Cardiac muscle cell (in vitro differentiated cells and primary cell): ENCODE measurements at regions not wholly inside any gene's neighbourhood (a gene's known extent, or its start where the extent isn't known, plus 50 kb on each side); places are given as distances from the start of the nearest gene placed in this dataset.

Source experiments
- DNase-seq, 2 donors: peaks; one replicate each; pipeline versions ENCODE4 v3.0.0 to v3.0.0-alpha.2; 2010 to 2017; ENCODE audit warnings: low read depth in 1 of 2, low spot score in 1 of 2
- H3K27ac ChIP-seq: fragments of 200-600 bp; sonication (generic); 2 replicates; pipeline ENCODE4 v1.5.1; 2016
- H3K27me3 ChIP-seq: fragments of 200-600 bp; sonication (generic); 2 replicates; pipeline ENCODE4 v1.6.0; 2016; ENCODE audit warnings: control low read depth
- H3K36me3 ChIP-seq: fragments of 200-600 bp; sonication (generic); 2 replicates; pipeline ENCODE4 v1.5.1; 2016; ENCODE audit warnings: control low read depth
- H3K4me1 ChIP-seq: fragments of 200-600 bp; sonication (generic); 2 replicates; pipeline ENCODE4 v1.8.1; 2017; ENCODE audit warnings: low read depth, mild to moderate bottlenecking, mixed run types
- H3K4me3 ChIP-seq: fragments of 200-600 bp; sonication (generic); 2 replicates; pipeline ENCODE4 v1.5.1; 2016; ENCODE audit warnings: mild to moderate bottlenecking
- H3K9me3 ChIP-seq: fragments of 200-600 bp; sonication (generic); 2 replicates; pipeline ENCODE4 v1.5.1; 2017; ENCODE audit warnings: low read depth, mild to moderate bottlenecking, control low read depth
- CTCF ChIP-seq: IDR thresholded peaks from 2 replicates; pipeline ENCODE4 v1.5.1; 2012; ENCODE audit warnings: low read depth, mild to moderate bottlenecking, low read length

GRCh38 chr17:77884967-77885641 is 73.4 kb upstream of the TNRC6C start:
- peaks cover 8% of the 10 kb centered on the region for H3K4me1 ChIP-seq
- DNase-seq: no peak
- H3K36me3 ChIP-seq: no peaks in the 10 kb centered on the region
- peaks cover 35% of the 10 kb centered on the region for H3K27me3 ChIP-seq
- no peak overlapping the region for H3K4me3 ChIP-seq
- no peak for TF ChIP-seq CTCF
- H3K27ac ChIP-seq: no peak overlapping the region
- H3K9me3 ChIP-seq: no peaks in the 10 kb centered on the region

DNA sequence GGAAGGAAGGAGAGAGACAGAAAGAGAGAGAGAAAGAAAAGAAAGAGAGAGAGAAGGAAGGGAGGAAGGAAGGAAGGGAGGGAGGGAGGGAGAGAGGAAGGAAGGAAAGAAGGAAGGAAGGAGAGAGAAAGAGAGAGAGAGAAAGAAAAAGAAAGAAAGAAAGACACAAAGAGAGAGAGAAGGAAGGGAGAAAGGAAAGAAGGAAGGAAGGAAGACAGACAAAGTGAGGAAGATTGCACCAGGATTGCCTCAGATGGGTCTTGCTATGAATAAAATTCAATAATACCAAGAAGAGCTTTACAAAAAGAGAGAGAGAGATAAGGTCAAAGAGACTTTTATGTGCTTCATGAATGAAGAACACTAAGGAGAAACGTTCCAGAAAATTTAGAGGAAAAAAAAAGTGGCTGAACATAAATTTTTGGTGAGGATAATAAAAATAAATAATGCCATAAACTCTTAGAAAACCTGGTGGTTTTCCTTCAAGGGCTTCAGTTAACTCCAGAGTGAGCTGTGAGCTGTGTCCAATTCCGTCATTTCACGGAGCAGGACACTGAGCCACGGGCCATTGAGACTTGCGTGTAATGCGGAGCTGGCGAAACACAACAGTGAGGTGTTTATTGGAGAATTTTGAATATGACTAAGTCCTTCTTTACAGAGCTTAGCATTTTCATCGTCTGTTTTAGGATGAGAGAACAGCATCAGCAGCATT is 72.7 kb upstream of the TNRC6C start:
- no peak for TF ChIP-seq CTCF
- H3K9me3 ChIP-seq: no peaks in the 10 kb centered on the region
- H3K4me1 ChIP-seq: peaks cover 8% of the 10 kb centered on the region
- no peak overlapping the region for H3K4me3 ChIP-seq
- no peak for DNase-seq
- H3K27ac ChIP-seq: no peak overlapping the region
- peaks cover 35% of the 10 kb centered on the region for H3K27me3 ChIP-seq
- H3K36me3 ChIP-seq: no peaks in the 10 kb centered on the region

DNA sequence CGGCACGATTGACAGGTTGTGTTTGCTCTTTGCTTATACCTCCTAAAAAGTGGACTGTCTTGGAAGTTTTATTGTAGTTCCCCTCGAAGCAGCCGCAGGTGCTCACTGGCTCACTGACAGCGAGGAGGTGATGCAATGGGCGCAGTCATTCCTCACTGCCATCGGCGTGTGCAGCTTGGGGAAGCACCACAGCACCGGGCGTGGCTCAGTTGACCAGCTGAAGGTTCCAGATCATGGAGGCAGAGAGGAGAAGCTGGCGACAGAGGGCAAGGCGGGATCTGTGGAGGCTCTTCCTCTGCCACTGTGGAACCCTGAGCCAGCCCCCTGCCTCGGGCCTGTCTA is 72.1 kb upstream of the TNRC6C start:
- TF ChIP-seq CTCF: no peak
- Histone ChIP-seq H3K9me3 (no peaks in the 10 kb centered on the region), H3K36me3 (no peaks in the 10 kb centered on the region), H3K4me1 (peaks cover 8% of the 10 kb centered on the region), H3K27me3 (peaks cover 35% of the 10 kb centered on the region), H3K4me3 (no peak overlapping the region), H3K27ac (no peak overlapping the region)
- no peak for DNase-seq

DNA sequence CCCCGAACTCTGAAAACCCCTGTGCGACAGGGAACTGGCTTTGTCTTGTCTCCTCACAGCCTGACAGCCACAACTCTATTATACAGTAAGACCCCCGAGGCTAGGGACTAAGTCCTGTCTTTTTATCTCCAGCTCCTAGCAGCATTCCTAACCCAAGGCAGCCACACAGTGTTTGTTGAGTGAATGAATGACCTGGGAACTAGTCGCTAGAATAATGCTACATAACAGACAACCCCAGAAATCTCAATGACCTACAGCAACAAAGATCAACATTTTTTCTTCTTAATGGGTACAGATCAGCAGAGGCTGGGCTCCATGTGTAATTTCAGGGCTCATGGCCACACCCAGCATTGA is 71.4 kb upstream of the TNRC6C start:
- Histone ChIP-seq H3K36me3 (no peaks in the 10 kb centered on the region), H3K9me3 (no peaks in the 10 kb centered on the region), H3K4me1 (peaks cover 8% of the 10 kb centered on the region), H3K27me3 (peaks cover 35% of the 10 kb centered on the region), H3K27ac (no peak overlapping the region), H3K4me3 (peak overlapping the region; percentile 37)
- no peak for DNase-seq
- TF ChIP-seq CTCF: no peak

DNA sequence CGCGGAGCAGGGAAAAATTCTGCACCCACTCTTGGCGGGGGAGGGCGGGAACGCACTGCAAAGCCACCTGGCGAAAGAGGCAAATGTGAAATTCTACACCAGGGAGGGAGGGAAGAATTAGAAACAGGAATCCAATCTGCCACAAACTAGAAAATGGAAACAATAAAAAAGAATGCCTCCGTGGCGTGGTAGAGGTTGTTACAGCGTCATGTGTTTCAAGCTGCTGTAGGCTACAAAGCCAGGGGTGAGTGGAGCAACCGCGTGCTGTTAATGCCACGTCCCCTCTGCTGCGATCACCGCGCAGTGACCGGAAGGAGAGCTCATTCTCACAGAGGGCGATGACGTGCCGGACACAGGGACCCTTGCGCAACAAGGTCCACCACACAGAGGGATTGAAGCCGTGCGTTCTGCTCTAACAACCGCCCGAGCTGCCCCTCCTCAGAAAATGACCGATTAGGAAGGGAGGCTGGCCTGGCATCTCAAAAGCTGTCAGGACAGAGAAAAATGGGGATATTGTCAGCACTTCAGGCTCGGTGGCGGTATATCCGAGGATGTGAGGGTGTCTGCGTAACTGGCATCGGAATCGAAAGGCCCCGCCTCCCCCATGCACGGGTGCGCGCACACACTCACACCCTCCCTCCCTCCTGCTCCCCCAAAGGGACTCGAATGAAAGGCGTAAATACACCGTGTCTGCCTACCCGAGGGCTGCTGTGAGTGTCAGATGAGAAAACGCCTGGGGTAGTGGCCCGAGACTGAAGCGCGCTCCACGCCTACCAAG is 70.8 kb upstream of the TNRC6C start:
- H3K9me3 ChIP-seq: no peaks in the 10 kb centered on the region
- no peak for TF ChIP-seq CTCF
- peak; percentile 65 to 87 for DNase-seq
- peaks cover 35% of the 10 kb centered on the region for H3K27me3 ChIP-seq
- no peaks in the 10 kb centered on the region for H3K36me3 ChIP-seq
- no peak overlapping the region for H3K27ac ChIP-seq
- peak overlapping the region; percentile 37 for H3K4me3 ChIP-seq
- H3K4me1 ChIP-seq: peaks cover 6% of the 10 kb centered on the region
